Activated CD8-positive, alpha-beta memory T cell treated with anti-CD3 and anti-CD28 coated beads for 24 hours (primary cell): ENCODE measurements at regions not wholly inside any gene's neighbourhood (a gene's known extent, or its start where the extent isn't known, plus 50 kb on each side); places are given as distances from the start of the nearest gene placed in this dataset.
"Not testable (repeated sequence)": the region's sequence is repeated elsewhere in the genome, so short reads cannot be mapped to it uniquely, and the experiment has no call there.

Experiments
- DNase-seq: peaks from one replicate; pipeline ENCODE4 v3.0.0-alpha.2; 2020

DNA sequence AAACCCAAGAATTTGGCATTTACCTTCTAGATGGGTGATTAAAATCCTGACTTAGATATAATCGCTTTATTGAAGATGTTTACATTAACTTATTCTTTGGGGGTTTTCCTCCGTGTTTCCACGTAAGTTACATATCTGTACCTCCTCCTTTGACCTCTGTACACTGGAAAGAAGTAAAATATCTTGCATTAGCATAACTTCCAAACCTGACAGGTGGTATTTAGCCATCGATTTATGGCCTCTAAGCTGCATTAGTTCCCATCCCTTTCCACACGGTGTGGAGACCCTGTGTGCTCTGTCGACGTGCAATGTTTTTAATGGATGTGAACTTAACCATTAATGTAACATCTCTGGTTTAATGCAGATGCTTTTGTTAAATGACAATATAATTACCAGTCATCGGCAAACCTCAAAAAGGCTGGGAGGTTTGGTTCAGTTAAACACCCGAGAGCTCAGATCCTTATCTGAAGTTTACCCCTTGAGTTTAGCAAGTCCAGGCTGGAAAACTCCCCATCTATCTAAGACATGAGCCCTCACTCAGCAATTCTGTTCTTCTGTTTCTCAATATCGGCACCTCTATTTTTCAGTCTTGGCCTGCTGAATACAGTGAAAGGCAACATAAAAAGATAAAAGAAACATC lies 295.2 kb downstream of the GATA3 start:
- DNase-seq = no peak

DNA sequence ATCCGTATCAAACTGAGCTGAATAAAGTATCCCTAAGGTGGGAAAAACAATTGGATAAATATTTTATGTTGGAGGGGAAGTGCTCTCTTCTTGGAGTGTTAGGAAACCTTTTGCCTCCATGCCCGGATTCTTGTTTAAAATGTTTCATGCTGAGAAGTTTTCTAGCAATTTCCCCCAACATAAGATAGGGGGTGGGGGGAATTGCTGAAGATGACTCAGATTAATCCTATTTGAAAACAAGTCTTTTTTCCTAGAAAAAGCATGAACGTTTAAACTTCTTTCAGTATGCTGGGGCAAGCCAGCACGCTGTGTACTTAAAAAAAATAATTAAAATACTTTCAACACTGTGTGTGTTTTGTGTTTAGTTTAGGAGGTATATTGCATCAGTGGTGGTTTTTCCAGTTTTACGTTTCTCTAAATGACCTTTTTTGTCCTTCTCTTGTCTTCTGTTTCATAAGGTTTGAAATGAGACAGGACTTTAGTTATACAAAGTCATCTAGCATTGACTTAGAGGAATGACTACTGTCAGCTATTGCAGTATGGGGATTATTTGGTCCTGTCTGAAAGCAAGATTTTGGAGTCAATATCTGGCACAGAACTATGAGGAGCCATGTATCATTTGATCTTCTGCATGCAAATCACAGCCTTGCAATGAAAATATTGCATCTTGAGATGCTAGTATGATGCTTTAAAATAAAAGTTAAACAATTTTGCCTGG lies 295.9 kb downstream of the GATA3 start:
- DNase-seq = no peak

DNA sequence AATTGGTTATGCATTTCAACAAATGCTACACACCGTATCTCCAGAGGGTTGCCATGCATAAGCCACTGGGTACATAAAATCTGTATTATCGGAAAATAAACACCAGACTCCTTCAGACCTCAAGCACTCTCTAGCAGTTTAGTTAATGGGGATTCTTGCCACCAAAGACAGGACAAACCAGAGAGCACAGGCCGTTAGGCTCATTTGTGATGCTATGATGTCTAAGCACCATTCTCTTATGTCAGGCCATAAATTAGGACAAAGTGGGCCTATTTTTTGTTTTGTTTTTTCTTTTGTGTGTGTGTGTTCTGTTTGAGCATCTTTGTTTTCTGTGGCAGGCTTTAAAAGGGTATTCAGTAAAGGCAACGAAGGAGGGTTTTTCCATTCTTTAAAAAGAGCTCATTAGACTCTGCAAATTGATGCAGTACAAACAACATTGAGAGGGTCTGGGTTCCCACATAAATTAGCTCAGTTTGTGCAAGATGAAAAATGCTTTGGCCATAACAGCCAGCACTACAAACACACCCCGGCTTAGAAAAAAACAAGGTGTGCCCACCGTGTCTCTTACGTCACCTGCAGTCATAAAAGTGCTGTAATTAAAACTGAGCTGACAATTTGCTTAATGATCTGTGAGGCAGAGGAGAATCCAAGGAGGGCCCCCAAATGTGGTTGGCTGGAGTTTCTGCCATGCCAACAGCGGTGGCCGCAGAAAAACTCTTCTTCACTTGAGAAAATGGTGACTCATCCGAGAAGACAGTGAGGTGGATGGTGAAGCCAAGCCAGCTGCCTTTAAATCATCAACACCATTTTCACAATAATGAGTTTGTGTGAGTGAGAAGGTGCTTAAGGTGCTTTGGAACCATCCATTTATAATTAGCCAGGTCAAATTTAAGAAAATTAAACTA lies 297.9 kb downstream of the GATA3 start:
- DNase-seq = no peak

DNA sequence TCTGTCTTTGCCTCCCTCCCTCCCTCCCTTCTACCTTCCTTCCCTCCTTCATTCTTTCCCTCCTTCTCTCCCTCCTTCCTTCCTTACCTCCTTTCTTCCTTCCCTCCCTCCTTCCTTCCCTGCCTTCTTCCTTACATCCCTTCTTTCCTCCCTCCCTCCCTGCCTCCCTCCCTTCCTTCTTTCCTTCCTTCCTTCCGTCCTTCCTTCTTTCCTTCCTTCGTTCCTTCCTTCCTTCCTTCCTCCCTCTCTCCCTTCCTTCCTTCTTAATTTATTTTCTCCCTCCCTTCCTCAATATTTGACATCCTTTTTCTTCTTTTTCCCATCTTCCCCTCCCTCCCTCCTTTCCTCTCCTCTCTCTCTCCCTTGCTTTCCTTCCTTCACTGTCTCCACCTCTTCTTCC lies 301.8 kb downstream of the GATA3 start:
- DNase-seq = no peak

DNA sequence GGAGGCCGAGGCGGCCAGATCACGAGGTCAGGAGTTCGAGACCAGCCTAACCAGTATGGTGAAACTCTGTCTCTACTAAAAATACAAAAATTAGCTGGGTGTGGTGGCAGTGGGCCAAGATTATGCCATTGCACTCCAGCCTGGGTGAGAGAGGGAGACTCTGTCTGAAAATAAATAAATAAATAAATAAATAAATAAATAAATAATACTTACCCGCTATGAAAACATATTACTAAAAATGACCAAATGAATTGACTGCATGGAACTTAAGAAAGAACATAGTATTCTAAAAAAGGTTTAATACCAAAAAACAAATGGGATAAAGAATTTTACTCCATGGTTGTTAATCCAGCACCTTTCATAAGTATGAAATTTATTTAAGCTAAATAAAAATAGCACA lies 305.0 kb downstream of the GATA3 start:
- DNase-seq = no peak

DNA sequence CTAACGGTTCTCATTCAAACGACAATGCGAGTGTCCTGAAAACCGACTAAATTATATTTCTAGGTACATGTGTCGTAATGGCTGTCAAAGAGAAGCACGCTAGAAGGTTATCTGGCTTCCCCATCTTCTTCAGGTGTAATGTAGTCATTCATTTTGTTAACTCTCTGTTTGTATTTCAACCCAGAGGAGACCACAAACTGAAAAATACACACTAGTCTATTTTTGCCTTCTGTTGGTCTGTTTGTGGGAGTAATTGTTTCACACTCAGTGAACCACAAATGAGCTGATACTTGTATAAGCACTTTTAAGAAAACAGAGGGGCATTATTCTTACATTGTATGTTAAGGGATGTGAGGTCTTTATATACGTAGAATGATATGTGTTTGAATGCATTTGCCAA lies 305.9 kb downstream of the GATA3 start:
- DNase-seq = no peak

DNA sequence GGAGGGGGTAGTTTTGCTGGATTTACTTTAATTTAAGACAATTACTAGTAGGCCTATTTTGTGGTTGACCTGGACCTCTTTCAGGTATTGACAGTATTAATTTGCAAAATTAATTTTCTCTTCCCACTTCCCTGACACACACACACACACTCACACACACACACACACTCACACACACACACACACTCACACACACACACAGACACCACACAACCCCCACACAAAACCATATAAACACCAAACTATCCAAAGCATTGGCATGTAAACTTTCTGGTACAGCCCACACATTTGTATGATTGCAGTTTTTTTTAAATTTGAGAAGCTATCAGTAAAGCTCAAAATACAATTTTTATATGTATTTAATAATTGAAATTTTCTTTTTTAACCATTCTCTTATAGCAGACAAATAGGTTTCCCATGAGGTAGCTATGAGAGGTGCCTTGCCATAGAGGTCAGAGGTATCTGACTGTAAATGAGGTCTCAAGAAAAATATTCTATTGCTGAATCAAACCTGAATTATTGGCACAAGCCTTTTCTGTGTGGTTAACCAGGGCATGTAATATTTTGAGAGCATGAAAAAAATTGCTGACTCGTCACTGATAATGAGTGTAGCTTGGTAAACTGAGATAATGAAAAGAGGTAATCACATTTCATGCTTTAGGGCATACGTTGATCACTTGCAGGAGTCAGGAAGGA lies 306.5 kb downstream of the GATA3 start:
- DNase-seq = no peak

DNA sequence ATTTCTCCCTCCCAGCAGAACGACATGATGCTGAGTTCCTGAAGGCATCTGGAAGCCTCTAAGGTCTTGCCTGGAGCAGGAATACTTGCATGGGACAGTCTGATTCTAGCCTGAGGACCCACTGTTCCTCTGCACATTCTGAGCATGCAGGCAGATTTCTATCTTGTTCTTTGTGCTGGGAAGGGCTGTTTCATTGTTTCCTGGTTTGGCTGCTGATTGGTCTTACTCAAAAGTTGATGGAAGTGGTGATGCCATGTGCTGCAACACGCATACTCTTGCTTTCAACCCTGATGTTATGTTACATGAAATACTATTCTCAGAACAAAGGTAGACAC lies 307.0 kb downstream of the GATA3 start:
- no peak for DNase-seq

DNA sequence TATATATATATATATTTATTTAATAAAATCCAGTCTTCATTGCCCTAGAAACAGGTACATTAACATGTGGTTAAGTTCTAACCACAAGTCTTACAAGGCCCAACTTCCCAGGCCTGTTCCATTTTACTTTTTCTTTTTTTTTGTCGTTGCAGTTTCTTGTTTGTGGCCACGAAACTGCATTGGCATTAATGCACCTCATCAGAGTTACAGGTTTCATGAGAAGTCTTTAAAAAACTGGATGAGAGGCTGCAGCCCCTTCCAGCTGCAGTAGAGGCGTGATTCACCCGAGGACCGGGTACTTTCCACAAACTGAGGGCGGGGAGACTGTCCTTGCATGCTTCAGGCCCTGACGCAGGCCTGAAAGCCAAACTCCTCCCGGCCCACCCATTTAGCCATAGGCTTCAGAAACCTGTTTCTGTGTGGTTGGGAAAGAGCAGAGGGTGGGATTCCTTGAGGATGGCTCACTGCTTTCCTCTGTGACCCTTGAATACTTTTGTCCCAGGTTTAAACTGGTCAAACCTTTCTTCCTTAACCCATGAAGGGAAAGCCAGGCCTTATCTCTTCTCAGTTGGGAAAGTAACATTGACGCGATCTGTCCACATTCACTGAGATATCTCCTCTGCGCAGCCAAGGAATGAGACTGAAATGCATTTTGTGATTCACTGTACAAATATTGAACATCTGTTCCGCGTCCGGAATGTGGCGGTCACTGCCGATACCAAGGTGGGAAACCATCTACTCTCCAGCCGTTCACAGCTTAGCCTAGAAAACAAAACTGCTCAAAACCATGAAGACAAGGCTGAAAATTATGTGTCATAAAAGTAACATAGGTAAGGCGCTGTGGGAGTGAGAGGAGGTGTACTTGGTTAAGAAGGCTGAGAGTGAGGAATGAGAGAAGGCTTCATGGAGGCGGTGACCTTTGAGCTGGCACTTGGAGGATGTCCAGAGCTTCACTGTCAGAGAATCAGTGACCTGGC lies 311.7 kb downstream of the GATA3 start:
- no peak for DNase-seq

DNA sequence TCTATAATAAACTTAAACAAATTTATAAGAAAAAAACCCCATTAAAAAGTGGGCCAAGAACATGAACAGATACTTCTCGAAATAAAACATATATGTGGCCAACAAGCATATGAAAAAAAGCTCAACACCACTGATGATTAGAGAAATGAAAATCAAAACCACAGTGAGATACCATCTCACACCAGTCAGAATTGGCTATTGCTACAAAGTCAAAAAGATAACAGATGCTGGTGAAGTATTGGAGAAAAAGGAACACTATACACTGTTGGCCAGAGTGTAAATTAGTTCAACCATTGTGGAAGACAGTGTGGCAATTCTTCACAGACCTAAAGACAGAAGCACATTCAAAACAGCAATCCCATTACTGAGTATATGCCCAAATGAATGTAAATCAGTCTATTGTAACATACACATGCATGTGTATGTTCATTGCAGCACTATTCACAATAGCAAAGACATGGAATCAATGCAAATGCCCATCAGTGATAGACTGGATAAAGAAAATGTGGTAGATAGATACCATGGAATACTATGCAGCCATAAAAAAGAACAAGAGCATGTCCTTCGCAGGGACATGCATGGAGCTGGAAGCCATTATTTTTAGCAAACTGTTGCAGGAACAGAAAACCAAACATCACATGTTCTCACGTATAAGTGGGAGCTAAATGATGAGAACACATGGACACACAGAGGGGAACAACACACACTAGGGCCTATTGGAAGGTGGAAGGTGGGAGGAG lies 313.4 kb downstream of the GATA3 start:
- not testable (repeated sequence) for DNase-seq

DNA sequence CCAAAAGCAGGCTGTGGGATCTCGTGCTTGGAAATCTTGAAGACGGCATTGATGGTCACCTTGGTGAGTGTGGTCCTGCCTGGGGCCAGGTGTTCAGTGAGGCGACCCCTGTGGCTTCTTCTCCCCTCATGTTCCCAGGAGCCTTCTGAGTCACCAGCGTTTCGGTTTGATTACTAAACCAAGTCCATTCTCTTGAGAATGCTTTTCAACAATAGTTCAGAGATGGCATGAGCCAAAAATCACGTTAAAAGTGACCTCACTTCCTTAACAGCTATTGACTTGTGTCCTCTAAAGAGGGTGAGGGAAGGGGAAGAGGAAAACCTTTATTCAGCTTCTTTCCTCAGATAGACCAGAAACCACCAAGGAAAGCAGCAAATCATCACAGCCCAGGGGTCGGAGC lies 315.2 kb downstream of the GATA3 start:
- DNase-seq = no peak

DNA sequence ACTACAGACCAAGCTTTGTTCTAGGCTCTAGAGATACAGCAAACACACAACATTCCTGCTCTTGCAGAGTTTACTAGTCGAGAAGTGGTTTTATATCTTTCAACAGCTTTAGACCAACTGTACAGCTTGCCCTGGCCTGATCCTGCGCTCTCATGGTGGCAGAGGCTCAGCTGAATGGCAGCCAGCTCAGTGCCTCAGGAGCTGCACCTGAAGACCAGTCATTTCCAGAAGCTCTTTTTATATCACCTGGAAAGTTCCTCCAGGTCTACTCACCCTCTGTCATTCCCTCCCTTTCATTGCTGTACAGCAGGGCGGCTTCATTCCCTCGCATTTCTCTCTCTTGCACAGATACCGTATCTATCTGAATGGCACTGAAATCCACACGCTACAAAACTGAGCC lies 319.8 kb downstream of the GATA3 start:
- DNase-seq = no peak

DNA sequence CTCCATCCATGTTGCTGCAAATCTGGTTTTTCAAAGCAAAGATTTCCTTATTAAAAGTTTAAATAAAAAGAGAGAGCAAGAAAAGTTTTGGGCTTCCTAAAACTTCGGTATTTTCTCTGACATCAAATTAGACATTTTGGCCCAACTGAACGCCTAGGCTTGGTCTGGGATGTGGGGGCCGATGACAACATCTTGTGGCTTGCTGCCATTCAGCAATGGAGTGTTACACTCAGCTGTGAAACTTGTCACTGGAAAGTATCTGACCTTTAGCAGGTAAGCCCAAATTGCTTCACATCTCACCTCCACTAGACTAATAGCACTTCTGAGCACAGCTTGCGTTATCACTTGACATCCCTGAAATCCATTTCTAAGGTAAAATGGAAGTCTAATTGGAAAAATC lies 320.6 kb downstream of the GATA3 start:
- no peak for DNase-seq

DNA sequence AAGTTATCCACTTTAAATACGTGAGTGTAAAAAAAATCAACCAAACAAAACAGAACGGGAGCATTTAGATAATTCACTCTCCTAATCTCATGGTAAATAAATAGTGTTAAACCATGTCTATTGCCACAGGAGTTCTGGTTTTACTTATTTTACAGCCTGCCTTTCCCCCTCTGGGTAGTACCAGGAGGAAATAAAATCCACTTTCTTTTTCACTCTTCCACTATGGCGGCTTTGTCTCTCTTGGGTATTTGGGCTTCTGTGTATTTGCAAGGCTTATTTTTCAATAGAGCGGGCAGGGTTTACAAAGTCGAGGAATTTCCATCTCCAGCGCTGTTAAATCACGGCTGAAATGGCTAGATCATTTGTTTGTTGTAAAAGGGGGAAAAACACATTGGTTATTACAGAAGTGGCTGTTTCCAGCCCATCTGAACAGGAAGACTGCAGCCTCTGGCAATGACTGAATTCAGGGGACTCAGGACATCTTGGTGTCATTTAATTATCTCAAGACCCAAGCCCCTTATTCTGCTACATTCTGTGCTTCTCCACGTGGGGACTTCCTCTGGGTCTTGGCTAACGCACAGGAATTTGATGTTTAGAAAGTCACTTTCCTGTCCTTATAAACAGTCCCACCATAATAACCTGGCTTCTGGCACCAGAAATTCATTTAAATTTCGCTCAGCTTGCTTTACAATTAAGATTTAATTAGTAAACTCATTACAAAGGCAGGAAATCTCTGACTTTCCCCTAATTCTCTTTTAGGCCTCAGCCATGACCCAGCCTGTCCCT lies 323.9 kb downstream of the GATA3 start:
- no peak for DNase-seq

DNA sequence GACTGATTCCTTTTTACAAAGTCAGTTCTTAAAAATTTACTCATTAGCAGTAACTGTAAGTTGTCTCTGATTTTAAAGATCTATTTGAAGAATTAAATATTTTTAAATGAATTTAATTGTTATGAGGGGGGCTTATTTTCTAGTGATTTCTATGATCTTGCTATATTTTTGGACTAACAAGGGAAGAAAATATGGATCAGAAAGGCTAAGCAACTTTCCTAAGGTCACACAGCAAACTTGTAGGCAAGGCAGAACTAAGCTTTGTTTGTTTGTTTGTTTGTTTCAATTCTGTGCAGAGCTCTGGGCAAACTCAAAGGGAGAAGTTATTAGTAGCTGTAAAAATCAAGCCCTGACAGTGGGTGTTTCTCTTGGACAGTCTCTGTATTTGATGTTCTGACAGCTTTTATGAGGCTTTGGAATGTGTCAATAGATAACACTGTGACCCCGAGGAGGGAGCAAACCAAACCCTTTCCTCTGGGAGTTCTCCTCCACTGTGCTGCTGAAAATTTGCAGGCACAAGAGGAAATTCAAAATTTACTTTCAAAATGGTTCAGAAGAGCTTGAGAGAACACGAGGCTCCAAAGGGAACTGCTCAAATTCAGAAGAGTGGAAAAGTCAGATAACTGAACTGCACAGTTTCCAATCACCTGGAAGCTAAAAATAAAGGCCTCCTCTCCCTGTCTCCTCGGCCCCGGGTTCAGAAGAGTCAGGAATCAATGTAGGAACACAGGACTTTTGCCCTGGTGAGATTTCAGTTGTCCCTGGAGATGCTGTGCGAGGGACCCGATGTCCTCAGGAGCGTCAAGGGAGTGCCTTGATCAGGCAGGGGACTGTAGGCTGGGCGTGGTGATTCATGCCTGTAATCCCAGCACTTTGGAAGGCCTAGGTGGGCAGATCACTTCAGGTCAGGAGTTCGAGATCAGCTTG lies 325.7 kb downstream of the GATA3 start:
- no peak for DNase-seq

DNA sequence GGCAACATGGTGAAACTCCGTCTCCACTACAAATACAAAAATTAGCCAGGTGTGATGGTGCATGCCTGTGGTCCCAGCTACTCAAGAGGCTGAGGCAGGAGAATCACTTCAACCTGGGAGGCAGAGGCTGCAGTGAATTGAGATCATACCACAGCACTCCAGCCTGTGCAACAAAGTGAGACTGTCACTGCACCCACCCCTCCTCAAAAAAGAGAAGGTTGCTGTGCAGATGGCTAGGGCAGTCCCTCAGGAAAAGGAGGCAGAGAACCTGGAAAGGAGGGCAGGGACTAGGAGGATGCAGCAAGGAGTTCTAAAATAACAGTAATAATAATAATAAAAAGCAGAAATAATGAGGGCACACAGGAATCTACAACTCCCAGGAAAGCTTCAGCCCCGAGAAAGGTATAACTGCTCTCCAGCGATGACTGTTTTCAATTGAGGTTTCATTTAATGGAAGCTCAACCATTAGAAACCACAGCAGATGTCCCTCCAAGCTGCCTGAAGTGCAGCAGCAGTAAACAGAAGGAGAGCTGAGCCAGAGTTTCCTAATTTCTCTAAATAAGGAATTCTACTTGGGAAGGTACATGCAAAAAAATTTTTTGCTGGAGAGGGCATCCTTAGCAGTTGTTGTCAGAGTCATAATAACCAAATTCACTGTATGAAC lies 326.5 kb downstream of the GATA3 start:
- no peak for DNase-seq

DNA sequence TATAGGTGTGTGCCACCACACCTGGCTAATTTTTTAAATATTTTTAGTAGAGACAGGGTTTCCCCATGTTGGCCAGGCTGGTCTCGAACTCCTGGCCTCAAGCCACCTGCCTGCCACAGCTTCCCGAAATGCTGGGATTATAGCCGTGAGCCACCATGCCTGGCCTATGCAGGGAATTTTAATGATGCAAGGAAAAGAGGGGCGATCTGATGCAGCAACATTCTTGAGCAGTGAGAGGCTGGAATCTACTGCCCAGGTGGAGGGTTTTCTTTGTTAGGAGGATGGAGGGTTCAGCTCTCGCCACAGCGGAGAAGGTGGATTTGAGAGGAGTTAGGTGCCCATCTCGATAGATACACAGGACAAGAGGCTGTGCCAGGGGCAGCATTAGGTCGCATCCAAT lies 332.3 kb downstream of the GATA3 start:
- no peak for DNase-seq

DNA sequence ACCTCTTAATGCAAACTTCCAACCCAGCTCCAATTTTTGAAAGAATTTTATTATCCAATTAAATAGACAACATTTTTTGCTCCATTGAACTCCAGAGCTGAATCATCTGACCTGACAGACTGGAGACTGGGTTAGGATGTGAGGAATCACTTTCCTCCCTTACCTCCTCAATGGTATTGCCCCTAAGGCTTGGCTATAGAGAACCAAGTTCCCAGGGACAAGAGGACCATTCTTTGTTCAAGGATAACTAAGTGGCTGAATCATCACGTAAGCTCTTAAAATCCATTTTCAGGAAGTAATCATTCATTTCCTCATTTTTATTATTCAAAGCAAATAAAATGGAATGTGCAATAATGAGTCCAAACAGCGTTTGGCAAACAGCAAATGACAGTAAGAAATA lies 335.1 kb downstream of the GATA3 start:
- no peak for DNase-seq

DNA sequence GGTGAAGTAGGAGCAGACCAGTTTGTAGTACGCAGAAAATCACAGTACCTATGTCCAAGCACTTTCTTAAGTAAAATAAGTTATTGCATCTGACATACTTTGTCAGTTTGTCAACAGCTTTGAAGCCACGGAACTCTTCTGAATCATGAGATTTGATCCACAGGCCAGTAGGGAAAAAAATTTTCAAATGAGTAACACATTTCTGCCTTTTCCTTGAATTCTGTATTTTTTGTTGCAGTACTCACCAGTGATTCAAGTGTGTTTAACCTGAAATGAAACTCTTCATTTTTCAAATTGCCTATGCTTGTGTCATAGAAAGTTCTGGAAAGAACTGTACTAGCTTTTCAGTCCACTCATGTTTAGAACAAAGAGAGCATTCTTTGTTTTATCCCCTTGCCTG lies 337.7 kb downstream of the GATA3 start:
- no peak for DNase-seq
